Endothelial cell of umbilical vein (primary cell): ENCODE measurements at regions not wholly inside any gene's neighbourhood (a gene's known extent, or its start where the extent isn't known, plus 50 kb on each side); places are given as distances from the start of the nearest gene placed in this dataset.

Source experiments
- BruUV-seq: library from RNA; stranded (reverse); fragments of 400-500 nt; replicated peaks from 2 replicates; lab custom pipeline; 2021; lab: Mats Ljungman, UMichigan
- CTCF ChIA-PET: fragments of 300-600, 350-600 bp; sonication (Branson Sonifier 250); formaldehyde crosslinking; loops from one replicate; lab custom pipeline; 2021; ENCODE audit warnings: antibody characterized with exemption, inconsistent platforms; lab: Charles Lee
- POLR2A ChIA-PET: fragments of 300-600, 350-600 bp; sonication (Branson Sonifier 250); formaldehyde crosslinking; loops from one replicate; lab custom pipeline; 2021; ENCODE audit warnings: antibody characterized with exemption, inconsistent platforms; lab: Charles Lee
- DNase-seq: peaks from one replicate; pipeline ENCODE4 v3.0.0-alpha.2; 2011; ENCODE audit warnings: low read depth, low spot score
- FAIRE-seq: peaks from 2 replicates; lab custom pipeline; 2011; peaks lifted over from hg19 to GRCh38; lab: Jason Lieb, UNC
- H2AFZ ChIP-seq: 2 replicates; pipeline ENCODE4 v1.6.0; 2012; ENCODE audit warnings: low read depth, low read length, control low read depth, inconsistent platforms
- H3K27ac ChIP-seq: 2 replicates; pipeline ENCODE4 v1.5.1; 2011; ENCODE audit warnings: low read depth, mild to moderate bottlenecking, control low read depth, low read length, moderate library complexity; ENCODE audit not compliant: insufficient read depth
- H3K27me3 ChIP-seq, 2 experiments: 2 replicates each; pipeline versions ENCODE4 v1.6.0 to v1.6.1; 2011; ENCODE audit warnings: low read length in 2 of 2, mixed read lengths in 1 of 2; ENCODE audit not compliant: control insufficient read depth in 2 of 2, insufficient read depth in 2 of 2
- H3K36me3 ChIP-seq, 2 experiments: 2 replicates in 1 of 2; 3 replicates in 1 of 2; pipeline ENCODE4 v1.5.1; 2011; ENCODE audit warnings: low read length in 2 of 2, mild to moderate bottlenecking in 1 of 2, moderate library complexity in 1 of 2; ENCODE audit not compliant: control insufficient read depth in 2 of 2, insufficient read depth in 2 of 2; ENCODE audit errors: extremely low read depth in 1 of 2
- H3K4me1 ChIP-seq: 3 replicates; pipeline ENCODE4 v1.5.1; 2011; ENCODE audit warnings: mild to moderate bottlenecking, low read length; ENCODE audit not compliant: control insufficient read depth, insufficient read depth; ENCODE audit errors: extremely low read depth
- H3K4me2 ChIP-seq: 2 replicates; pipeline ENCODE4 v1.6.1; 2011; ENCODE audit warnings: low read length, control low read depth, mixed read lengths; ENCODE audit not compliant: insufficient read depth
- H3K4me3 ChIP-seq, 3 experiments: fragments of 200-600 bp in 1 of 3; sonication (generic), shearing (Covaris generic) in 1 of 3; replicated peaks in 1 of 3; 2 replicates each; pipeline ENCODE4 v1.5.1; 2011 to 2016; ENCODE audit warnings: control low read depth in 3 of 3, low read length in 3 of 3, mild to moderate bottlenecking in 2 of 3, inconsistent platforms in 1 of 3, low read depth in 1 of 3, moderate library complexity in 1 of 3; ENCODE audit not compliant: insufficient read depth in 1 of 3
- H3K79me2 ChIP-seq: 2 replicates; pipeline ENCODE4 v1.6.0; 2012; ENCODE audit warnings: low read length, inconsistent platforms; ENCODE audit not compliant: control insufficient read depth, insufficient read depth
- H3K9ac ChIP-seq: replicated peaks from 2 replicates; pipeline ENCODE3; 2011; ENCODE audit warnings: low read length, control low read depth; ENCODE audit not compliant: insufficient read depth; ENCODE audit errors: extremely low read depth
- H3K9me1 ChIP-seq: replicated peaks from 3 replicates; pipeline ENCODE4 v1.6.0; 2011; ENCODE audit warnings: mild to moderate bottlenecking, low read length; ENCODE audit not compliant: control insufficient read depth, insufficient read depth; ENCODE audit errors: extremely low read depth
- H3K9me3 ChIP-seq: replicated peaks from 2 replicates; pipeline ENCODE4 v1.5.1; 2012; ENCODE audit warnings: low read length, inconsistent platforms; ENCODE audit not compliant: control insufficient read depth, insufficient read depth
- H4K20me1 ChIP-seq: replicated peaks from 2 replicates; pipeline ENCODE3; 2011; ENCODE audit warnings: mild to moderate bottlenecking, low read length; ENCODE audit not compliant: control insufficient read depth, insufficient read depth; ENCODE audit errors: extremely low read depth
- CTCF ChIP-seq, 2 donors: IDR thresholded peaks; 1 replicate in 1 of 2; 2 replicates in 1 of 2; pipeline ENCODE4 v1.5.1; 2011; ENCODE audit warnings: low read length in 2 of 2, mild to moderate bottlenecking in 2 of 2, moderate library complexity in 2 of 2, control low read depth in 1 of 2, inconsistent platforms in 1 of 2, low read depth in 1 of 2; ENCODE audit not compliant: insufficient read depth in 1 of 2; ENCODE audit errors: extremely low read depth in 1 of 2
- EZH2 ChIP-seq: IDR thresholded peaks from 2 replicates; pipeline ENCODE4 v1.6.1; 2012; ENCODE audit warnings: borderline replicate concordance, low read depth, mild to moderate bottlenecking, moderate library complexity, low read length, inconsistent platforms; ENCODE audit not compliant: severe bottlenecking
- FOS ChIP-seq: IDR thresholded peaks from 2 replicates; pipeline ENCODE4 v1.6.1; 2011; ENCODE audit warnings: mild to moderate bottlenecking, low read length, moderate library complexity, borderline replicate concordance; ENCODE audit not compliant: insufficient read depth
- GATA2 ChIP-seq: IDR thresholded peaks from 2 replicates; pipeline ENCODE4 v1.7.0; 2011; ENCODE audit warnings: low read depth, mild to moderate bottlenecking, moderate library complexity, mixed read lengths, low read length; ENCODE audit not compliant: insufficient read length, insufficient read depth
- JUN ChIP-seq: IDR thresholded peaks from 2 replicates; pipeline ENCODE4 v1.6.1; 2011; ENCODE audit warnings: borderline replicate concordance, low read depth; ENCODE audit not compliant: insufficient read length, insufficient read depth
- MAX ChIP-seq: IDR thresholded peaks from 2 replicates; pipeline ENCODE4 v1.6.1; 2011; ENCODE audit not compliant: insufficient read depth, insufficient read length
- MYC ChIP-seq: IDR thresholded peaks from one replicate; pipeline ENCODE4 v1.6.1; 2011; ENCODE audit warnings: mild to moderate bottlenecking, low read depth, low read length
- POLR2A ChIP-seq: IDR thresholded peaks from 2 replicates; pipeline ENCODE4 v1.6.1; 2012; ENCODE audit warnings: low read depth, mild to moderate bottlenecking, control low read depth, low read length
- POLR2AphosphoS5 ChIP-seq: IDR thresholded peaks from 2 replicates; pipeline ENCODE4 v1.6.1; 2012; ENCODE audit warnings: low read depth, mild to moderate bottlenecking, control low read depth, low read length, moderate library complexity; ENCODE audit not compliant: insufficient read depth
- dilution Hi-C: fragments of 300-500 bp; cut with MboI; formaldehyde crosslinking; loops from one replicate; pipeline ENCODE4 v1.15.0; 2019; ENCODE audit warnings: low sequenced_read_pairs; ENCODE audit not compliant: extremely low pct_ligation_motif_present
- intact Hi-C: fragments of 100-400 bp; cut with micrococcal nuclease; formaldehyde crosslinking; loops from one replicate; pipeline ENCODE4 v1.10.0; 2022

GRCh38 chr3:30372837-30373236, 233.6 kb upstream of the TGFBR2 start:
- BruUV-seq: no TSS peak
- FAIRE-seq: no peak
- intact Hi-C loops: loop anchor here (10.0 kb wide), 1 partner anchor 142 kb away; no protein-coding TSS in a partner anchor

More at GRCh38 chr3:30372837-30373236, 233.6 kb upstream of the TGFBR2 start:
- Histone ChIP-seq H3K9me1 (no peaks in the 10 kb centered on the region), H2AFZ (no peak overlapping the region), H3K9me3 (no peaks in the 10 kb centered on the region), H3K4me2 (no peak overlapping the region), H3K27me3 (no peaks in the 10 kb centered on the region), H3K36me3 (no peaks in the 10 kb centered on the region), H3K4me1 (peaks cover 17% of the 10 kb centered on the region), H4K20me1 (no peaks in the 10 kb centered on the region), H3K9ac (no peak overlapping the region), H3K27ac (no peak overlapping the region), H3K79me2 (no peaks in the 10 kb centered on the region), H3K4me3 (no peak overlapping the region)
- ChIA-PET POLR2A (no interaction called here), CTCF (no interaction called here)
- dilution Hi-C loops: no loop called here
- TF ChIP-seq GATA2: no peak
- TF ChIP-seq EZH2: no peak
- no peak for TF ChIP-seq MYC
- TF ChIP-seq POLR2AphosphoS5: no peak
- no peak for TF ChIP-seq CTCF (IDR thresholded peaks at IDR 0.05; ENCODE audit: extremely low read depth in 1 of 2, insufficient read depth in 1 of 2, low read depth in 1 of 2, low read length in 2 of 2)
- TF ChIP-seq FOS: no peak
- TF ChIP-seq POLR2A: no peak
- TF ChIP-seq MAX: no peak
- no peak for TF ChIP-seq JUN
- no peak for DNase-seq
